GM12874 (cell line): ENCODE measurements at regions not wholly inside any gene's neighbourhood (a gene's known extent, or its start where the extent isn't known, plus 50 kb on each side); places are given as distances from the start of the nearest gene placed in this dataset.

Source experiments
- TF ChIP-seq, protein P1 (sequence below): IDR thresholded peaks from 2 replicates; pipeline ENCODE4 v1.5.1; 2011; ENCODE audit warnings: low read depth, mild to moderate bottlenecking, control low read depth, low read length, moderate library complexity; ENCODE audit not compliant: insufficient read depth

DNA sequence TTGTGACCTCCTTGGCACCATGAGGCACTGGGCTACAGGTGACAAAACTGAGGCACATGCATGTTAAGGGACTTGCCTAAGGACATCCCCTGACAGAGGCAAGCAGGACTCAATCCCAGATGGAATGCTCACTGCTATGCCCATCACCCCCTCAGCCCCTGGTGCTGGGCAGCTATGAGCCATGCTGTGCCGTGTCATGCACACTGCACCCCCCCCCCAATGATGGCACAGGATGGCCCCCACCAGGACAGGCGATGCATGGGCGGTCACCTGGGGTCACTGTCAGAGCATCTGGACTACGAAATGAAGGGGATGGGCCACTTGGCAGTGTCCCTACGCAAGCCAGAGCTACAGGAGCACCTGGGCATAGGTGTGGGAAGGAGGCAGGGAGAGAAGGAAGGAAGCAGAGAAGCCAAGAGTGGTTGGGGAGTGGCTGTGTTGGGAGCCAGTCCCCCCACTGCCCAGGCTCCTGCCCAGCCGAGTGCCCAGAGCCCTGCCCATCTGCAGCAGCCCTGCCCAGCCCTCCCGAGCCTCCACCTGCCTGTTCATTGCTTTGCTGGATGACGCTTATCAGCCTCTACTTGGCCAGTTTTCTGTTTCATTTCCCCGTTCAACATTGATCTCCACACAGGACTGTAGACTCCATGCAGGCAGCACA is 84.9 kb upstream of the DIO3 start:
- TF ChIP-seq, protein P1, sequence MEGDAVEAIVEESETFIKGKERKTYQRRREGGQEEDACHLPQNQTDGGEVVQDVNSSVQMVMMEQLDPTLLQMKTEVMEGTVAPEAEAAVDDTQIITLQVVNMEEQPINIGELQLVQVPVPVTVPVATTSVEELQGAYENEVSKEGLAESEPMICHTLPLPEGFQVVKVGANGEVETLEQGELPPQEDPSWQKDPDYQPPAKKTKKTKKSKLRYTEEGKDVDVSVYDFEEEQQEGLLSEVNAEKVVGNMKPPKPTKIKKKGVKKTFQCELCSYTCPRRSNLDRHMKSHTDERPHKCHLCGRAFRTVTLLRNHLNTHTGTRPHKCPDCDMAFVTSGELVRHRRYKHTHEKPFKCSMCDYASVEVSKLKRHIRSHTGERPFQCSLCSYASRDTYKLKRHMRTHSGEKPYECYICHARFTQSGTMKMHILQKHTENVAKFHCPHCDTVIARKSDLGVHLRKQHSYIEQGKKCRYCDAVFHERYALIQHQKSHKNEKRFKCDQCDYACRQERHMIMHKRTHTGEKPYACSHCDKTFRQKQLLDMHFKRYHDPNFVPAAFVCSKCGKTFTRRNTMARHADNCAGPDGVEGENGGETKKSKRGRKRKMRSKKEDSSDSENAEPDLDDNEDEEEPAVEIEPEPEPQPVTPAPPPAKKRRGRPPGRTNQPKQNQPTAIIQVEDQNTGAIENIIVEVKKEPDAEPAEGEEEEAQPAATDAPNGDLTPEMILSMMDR = no peak

DNA sequence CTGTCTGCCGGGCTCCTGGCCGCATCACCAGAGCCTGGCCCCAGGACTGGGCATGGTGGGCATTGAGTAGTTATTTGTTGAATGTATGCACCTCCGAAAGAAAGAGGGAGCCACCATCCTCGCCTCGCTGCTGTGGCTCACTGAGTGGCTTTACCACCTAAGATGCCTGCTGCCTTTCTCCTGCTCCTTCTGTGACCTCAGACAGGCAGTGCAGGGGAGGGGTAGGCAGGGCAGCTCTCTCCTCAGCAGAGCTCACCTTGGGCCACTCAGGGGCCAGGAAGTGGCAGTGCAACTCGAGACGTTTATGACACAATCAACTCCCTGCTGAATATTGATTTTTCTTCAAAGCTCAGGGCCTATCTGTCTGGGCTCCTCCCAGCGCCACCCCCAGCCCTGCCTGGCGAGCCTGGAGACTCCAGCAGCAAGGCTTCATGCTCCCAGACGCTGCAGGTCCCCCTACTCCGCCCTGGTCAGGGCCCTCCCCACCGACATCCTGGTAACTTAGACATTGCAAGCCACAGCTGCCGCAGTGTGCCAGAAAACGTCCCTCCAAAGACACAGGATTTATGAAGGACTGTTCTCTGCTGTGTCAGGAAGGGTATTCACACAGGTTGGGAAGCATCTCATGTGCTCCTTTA is 84.3 kb upstream of the DIO3 start:
- TF ChIP-seq, protein P1 = no peak

DNA sequence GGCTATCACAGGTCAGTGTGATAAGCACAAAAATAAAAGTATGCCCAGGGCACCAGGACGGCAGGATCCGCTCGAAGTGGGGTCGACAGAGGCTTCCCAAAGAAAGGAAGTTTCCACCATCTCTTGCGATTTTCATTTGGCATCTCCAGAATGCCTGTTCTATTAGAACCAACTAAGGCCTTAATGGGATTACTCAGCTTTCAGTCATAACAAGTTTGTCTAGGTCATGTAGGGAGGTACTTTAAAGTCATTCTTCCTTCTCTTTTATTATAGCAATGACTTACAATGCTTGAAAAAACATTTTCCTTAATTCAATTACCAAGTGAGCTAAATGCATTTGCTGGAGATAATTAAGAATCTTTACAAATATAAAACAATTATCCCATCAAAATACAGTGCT is 83.6 kb upstream of the DIO3 start:
- TF ChIP-seq, protein P1 = no peak

DNA sequence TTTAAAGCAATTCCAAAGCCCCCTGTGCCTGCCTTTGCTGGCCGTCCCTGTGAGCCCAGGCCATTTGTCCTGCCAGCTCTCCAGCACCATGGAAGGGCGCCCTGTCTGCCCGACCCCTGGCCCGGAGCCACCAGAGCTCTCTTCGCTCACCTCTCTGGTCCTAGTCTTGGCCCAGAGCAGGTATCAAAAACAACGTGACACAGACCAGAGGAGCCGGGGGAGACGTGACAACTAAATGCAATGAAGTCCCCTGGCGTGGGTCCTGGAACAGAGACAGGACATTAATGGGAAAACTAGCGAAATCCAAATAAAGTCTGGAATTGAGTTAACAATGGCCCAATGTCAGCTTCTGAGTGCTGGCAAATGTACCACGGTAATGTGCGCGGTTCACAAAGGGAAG is 83.2 kb upstream of the DIO3 start:
- TF ChIP-seq, protein P1 = no peak

DNA sequence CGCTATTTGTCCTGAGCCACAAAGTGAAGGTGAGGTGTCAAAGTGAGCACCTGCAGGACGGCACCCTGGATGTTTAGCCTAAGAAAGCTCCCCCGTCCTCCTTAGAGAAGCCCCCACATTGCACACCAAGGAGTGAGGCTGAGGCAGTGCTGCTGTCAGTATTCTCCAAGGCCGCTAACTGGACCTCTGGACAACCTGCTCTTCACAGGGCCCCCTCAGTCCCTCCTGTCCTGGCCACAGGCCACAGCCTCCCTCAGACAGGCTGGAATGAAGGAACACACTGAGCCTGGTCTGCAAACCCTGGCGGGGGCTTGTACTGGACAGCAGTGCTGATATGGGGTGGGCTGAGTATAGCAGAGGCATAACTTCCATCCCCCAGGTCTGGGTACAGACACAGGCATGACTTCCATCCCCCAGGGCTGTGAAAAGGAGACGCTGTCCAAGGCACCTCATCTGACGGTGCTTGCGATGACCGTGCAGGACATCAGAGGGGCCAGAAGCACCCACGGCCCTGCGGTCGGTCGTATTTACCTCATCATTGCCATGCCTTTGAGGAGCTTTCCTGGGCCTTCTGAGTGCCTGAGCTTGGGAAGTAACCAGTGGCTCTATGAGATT is 82.4 kb upstream of the DIO3 start:
- TF ChIP-seq, protein P1 = no peak

DNA sequence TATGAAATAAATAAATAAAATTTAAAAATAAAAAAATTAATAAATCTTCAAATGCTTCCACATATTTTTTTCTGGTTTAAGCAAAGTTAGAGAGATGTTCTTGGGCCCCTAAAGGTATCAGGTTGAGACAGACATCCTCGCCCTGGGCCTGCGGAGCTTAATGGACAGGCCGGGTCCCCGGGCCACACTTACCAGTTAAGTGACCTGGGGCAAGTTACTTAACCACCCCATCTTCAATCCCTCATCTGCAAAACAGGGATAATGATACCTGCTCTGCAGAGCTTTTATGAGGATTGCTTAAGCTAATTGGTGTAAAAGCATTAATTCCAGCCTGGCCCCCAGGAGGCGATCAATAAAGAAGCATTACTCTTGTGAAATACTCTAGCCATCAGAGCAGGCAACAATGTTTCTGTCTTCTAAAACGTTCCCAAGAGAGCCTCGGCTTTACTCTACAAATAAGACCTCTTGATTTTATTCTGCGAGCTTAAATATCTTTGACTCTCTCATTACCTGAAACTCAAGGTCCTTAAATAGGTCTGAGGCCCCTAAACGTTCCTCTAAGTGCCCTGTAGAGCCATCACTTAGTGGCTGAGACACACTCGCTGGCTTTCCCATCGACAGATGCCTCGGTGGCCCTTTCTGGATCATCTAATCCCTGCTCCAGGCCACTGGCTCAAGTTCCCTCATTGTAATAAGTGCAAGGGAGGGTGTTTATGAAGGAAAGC is 81.1 kb upstream of the DIO3 start:
- TF ChIP-seq, protein P1 = no peak
